Heart right ventricle (tissue), 16 donors: ENCODE measurements at regions not wholly inside any gene's neighbourhood (a gene's known extent, or its start where the extent isn't known, plus 50 kb on each side); places are given as distances from the start of the nearest gene placed in this dataset.
A peak's percentile ranks its signal among the peaks of the same experiment; 100 is the strongest.
"Not testable (repeated sequence)": the region's sequence is repeated elsewhere in the genome, so short reads cannot be mapped to it uniquely, and the experiment has no call there.

Experiments
- ATAC-seq, 8 donors: fragments of 200-7000 bp; cut with Tn5 transposase; one replicate each; pipeline ENCODE4 v1.9.1; 2020; ENCODE audit warnings: mild to moderate bottlenecking in 8 of 8, moderate library complexity in 8 of 8, moderate number of reproducible peaks in 1 of 8
- DNase-seq, 2 donors: peaks; one replicate each; pipeline ENCODE4 v3.0.0-alpha.2; 2020
- H3K27ac ChIP-seq, 10 donors: fragments of 200-600 bp; sonication (generic) in 2 of 10; one replicate each; pipeline versions ENCODE4 v1.5.0 to v1.8.0; 2020 to 2022; ENCODE audit warnings: mild to moderate bottlenecking in 3 of 10
- H3K27me3 ChIP-seq, 7 donors: fragments of 200-600 bp; one replicate each; pipeline ENCODE4 v1.8.0; 2021 to 2022; ENCODE audit warnings: mild to moderate bottlenecking in 2 of 7
- H3K36me3 ChIP-seq, 9 donors: fragments of 200-600 bp; sonication (generic) in 1 of 9; one replicate each; pipeline versions ENCODE4 v1.5.0 to v1.8.0; 2020 to 2022; ENCODE audit warnings: mild to moderate bottlenecking in 2 of 9
- H3K4me1 ChIP-seq, 9 donors: fragments of 200-600 bp; sonication (generic) in 1 of 9; one replicate each; pipeline versions ENCODE4 v1.5.0 to v1.8.0; 2020 to 2022; ENCODE audit warnings: mild to moderate bottlenecking in 4 of 9
- H3K4me3 ChIP-seq, 10 donors: fragments of 200-600 bp; sonication (generic) in 2 of 10; one replicate each; pipeline versions ENCODE4 v1.5.0 to v1.8.0; 2020 to 2022; ENCODE audit warnings: mild to moderate bottlenecking in 7 of 10, moderate library complexity in 2 of 10
- H3K9me3 ChIP-seq, 11 donors: fragments of 200-600 bp in 10 of 11; sonication (generic) in 2 of 11; one replicate each; pipeline versions ENCODE4 v1.5.0 to v1.8.0; 2013 to 2022; ENCODE audit warnings: mild to moderate bottlenecking in 2 of 11, control low read depth in 1 of 11, moderate library complexity in 1 of 11
- WGBS, 2 donors: extraction: QIAGEN DNeasy Blood & Tissue Kit; methylation state at CpG; one replicate each; pipeline ENCODE4 v1.1.7; 2013; ENCODE audit warnings: inconsistent platforms in 1 of 2; 5-methylcytosine and 5-hydroxymethylcytosine counted together
- intact Hi-C, 10 donors: fragments of 100-400 bp; cut with DNase I; formaldehyde crosslinking; loops; one replicate each; pipeline versions ENCODE4 v1.11.1 to v1.14.2; 2022
- TF ChIP-seq, protein P1 (sequence below), 9 donors: fragments of 200-600 bp; sonication (generic) in 2 of 9; IDR thresholded peaks; one replicate each; pipeline versions ENCODE4 v1.5.0 to v1.8.0; 2021 to 2022; ENCODE audit warnings: antibody characterized with exemption in 9 of 9, mild to moderate bottlenecking in 5 of 9, moderate library complexity in 1 of 9
- donor health status: Arrhythmogenic right ventricular cardiomyopathy.
- donor health status: ischemic (EF 13 %, LVEDD 7.1; RV severe dilation, severe dysfunction).
- donor health status: healthy with polysubstance abuse.
- donor health status: DM: no; HTN: yes; CAD: no.
- donor health status: DM: no; HTN: no; CAD: no.
- donor health status: ischemic (EF 25% LVEDD 6.9; RV normal size, moderate dysfunction).
- donor health status: ischemic (EF 25% LVEDD 5.7; RV mildly dilated, moderate dysfunction).
- donor health status: healthy.
- donor health status: DM: yes; HTN: yes; CAD: no.
- donor health status: Ischemic cardiomyopathy.
- donor health status: ischemic (EF 35%, LVEDD 5.7; RV mildly dilated, moderate dysfunction).
- donor health status: nonischemic (EF 11% LVEDD 7.7; RV severe dilation, severe dysfunction).
- donor health status: DM: yes; HTN: yes; CAD: no.
- donor health status: PGD.
- donor health status: ischemic (EF 29% LVEDD 5.4; RV normal size, mild dysfunction).
- donor health status: nonischemic (EF 23%, LVEDD 6.1; RV moderate dilation, normal function).

DNA sequence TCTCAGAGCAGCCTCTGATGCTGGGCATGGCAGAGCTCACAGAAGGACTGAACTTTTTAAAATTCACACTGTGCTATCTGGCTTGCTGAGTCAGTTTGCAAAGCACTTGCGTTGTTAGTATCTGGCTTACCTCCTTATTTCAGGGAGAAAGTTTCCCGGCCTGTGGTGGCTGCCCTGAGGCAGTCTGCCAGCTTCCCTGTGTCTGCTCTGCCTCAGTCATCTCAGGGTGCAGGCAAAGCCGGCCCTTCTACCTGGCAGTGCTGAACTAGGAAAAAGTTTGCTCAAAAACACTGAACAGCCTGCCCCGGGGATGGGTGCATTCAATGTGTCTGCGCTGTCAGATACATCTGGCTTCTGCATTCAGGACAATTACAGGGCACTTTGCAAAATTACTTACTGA is 90.2 kb upstream of the UXS1 start:
- ATAC-seq (peak in 1 of 8 donors; percentile 85), DNase-seq (peak in 1 of 2 donors; percentile 21)
- Histone ChIP-seq H3K36me3 (no peaks in the 10 kb centered on the region), H3K27ac (no peak overlapping the region), H3K27me3 (peaks cover 0 to 12% (median 0%) of the 10 kb centered on the region in 7 donors), H3K4me3 (no peak overlapping the region), H3K9me3 (no peaks in the 10 kb centered on the region), H3K4me1 (no peaks in the 10 kb centered on the region)
- TF ChIP-seq, protein P1, sequence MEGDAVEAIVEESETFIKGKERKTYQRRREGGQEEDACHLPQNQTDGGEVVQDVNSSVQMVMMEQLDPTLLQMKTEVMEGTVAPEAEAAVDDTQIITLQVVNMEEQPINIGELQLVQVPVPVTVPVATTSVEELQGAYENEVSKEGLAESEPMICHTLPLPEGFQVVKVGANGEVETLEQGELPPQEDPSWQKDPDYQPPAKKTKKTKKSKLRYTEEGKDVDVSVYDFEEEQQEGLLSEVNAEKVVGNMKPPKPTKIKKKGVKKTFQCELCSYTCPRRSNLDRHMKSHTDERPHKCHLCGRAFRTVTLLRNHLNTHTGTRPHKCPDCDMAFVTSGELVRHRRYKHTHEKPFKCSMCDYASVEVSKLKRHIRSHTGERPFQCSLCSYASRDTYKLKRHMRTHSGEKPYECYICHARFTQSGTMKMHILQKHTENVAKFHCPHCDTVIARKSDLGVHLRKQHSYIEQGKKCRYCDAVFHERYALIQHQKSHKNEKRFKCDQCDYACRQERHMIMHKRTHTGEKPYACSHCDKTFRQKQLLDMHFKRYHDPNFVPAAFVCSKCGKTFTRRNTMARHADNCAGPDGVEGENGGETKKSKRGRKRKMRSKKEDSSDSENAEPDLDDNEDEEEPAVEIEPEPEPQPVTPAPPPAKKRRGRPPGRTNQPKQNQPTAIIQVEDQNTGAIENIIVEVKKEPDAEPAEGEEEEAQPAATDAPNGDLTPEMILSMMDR (IDR thresholded peaks at IDR 0.05), result no peak
- intact Hi-C loops, result no loop called here
- 68 to 76% methylated on average over 5 of the region's 5 CpGs for WGBS, 2 donors

DNA sequence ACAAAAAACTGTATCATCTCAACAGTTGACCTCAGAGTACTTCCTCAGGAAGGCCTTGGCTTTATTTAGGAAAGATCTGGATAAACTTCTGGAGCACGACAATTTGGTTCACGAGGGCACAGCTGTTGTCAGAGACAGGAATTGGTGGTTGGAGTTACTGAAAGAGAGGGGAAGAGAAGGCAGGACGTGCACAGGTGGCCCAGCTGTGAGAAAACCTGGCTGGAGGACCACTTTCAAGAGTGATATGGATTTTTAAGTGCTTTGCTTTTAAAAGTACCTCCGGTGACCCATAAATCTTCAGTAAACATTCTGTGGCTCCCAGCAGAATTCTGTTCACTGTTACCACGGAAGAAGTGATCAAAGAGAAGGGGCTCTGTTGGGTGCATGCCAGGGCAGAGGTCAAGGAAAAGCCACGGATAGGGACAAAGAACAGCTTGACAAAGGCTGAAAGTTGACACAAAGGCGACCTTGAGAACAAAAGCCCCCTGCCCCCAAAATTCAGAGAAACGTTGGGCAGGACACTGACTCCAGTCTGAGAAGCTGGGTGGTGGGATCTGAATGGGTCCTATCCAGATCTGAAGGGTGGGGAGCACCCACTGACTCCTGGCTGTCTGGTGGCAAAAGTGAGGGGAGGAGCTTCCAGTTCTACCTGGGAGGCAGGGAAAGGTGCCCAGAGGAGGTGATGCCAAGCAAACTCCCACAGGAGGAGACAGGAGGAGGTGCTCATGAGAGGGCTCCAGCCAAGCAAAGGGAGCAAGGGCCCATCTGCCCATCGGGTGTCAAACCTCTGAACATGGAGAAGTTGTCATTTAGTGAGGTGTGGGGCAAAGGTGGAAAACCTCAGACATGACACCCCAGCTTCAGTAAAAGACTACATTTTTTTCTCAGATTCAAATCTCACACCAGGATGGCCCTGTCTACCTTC is 89.4 kb upstream of the UXS1 start:
- H3K4me1 ChIP-seq, H3K36me3 ChIP-seq, intact Hi-C loops, H3K9me3 ChIP-seq, H3K4me3 ChIP-seq, DNase-seq, ATAC-seq, H3K27ac ChIP-seq: not testable (repeated sequence)
- 54 to 70% methylated on average over 9 of the region's 9 CpGs for WGBS, 2 donors
- peaks cover 0 to 12% (median 0%) of the 10 kb centered on the region in 7 donors for H3K27me3 ChIP-seq

DNA sequence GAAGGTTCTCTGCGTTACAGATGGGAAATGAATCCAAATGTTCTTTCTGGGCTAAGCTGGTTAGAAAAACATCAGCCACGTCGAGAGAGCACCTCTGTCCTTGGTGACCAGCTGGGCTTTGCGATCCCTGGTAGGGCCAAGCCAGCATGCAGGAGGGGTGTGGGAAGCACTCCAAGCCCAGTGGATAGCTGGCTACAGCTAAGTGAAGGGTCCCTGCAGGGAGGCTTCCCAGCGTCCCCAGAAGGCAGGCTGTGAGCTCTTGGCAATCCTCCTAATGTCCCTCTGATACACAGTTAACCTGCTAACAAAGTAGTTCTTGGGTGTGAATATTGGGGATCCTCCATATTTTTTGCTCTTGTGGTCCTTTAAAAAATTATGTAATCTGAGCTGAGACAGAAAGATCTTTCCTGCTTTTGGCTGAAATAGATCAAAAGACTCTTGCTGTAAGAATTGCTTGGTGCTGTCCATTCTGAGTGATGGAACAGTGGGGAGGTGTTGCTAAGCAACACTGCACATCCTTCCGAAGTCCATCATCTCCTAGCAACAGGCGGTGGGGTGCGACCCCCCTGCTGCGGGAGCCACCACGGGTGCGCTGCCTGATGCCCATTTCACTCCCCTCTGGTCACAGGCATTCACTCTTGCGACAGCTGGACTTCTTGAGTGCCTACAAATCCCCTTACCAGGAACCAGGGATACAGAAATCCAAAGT is 88.5 kb upstream of the UXS1 start:
- TF ChIP-seq, protein P1 (IDR thresholded peaks at IDR 0.05), result no peak
- H3K27ac ChIP-seq, result no peak overlapping the region
- ATAC-seq (no peak), DNase-seq (no peak)
- intact Hi-C loops, result no loop called here
- no peaks in the 10 kb centered on the region for H3K9me3 ChIP-seq
- peaks cover 0 to 7% (median 0%) of the 10 kb centered on the region in 9 donors for H3K4me1 ChIP-seq
- H3K27me3 ChIP-seq, result peaks cover 0 to 12% (median 0%) of the 10 kb centered on the region in 7 donors
- H3K36me3 ChIP-seq, result no peaks in the 10 kb centered on the region
- WGBS, 2 donors, result 64 to 70% methylated on average over 12 of the region's 12 CpGs
- no peak overlapping the region for H3K4me3 ChIP-seq

DNA sequence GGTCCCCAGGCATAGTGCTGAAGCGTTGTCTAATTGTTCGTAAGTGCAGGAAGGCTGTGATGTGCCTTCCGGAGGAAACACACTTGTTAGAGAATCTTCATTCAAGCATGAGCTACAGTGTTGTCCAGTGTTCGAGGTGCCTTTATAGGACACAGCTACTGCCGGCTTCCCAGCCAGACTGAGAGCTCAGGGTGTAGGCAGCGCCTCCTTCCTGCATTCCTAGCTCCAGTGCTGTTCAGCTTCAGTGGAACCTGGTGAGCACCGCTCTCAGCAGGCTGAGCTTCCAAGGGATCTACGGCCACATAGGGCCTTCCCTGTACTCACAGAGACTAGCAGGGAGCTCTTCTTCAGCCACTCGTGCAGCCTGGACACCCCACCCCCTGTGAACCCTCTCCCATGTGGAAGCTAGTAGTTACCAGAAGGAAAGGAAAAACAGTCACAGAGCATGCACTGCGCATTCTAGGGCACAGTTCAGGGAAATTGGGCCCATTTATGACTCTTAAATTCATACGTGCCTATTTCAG is 87.9 kb upstream of the UXS1 start:
- 77% methylated on average over 8 to 11 of the region's 11 CpGs for WGBS, 2 donors
- peak in 1 of 8 donors; percentile 25 for ATAC-seq
- DNase-seq, H3K4me1 ChIP-seq, H3K27ac ChIP-seq, H3K4me3 ChIP-seq, intact Hi-C loops, H3K36me3 ChIP-seq, H3K9me3 ChIP-seq: not testable (repeated sequence)
- H3K27me3 ChIP-seq, result peaks cover 0 to 12% (median 0%) of the 10 kb centered on the region in 7 donors

DNA sequence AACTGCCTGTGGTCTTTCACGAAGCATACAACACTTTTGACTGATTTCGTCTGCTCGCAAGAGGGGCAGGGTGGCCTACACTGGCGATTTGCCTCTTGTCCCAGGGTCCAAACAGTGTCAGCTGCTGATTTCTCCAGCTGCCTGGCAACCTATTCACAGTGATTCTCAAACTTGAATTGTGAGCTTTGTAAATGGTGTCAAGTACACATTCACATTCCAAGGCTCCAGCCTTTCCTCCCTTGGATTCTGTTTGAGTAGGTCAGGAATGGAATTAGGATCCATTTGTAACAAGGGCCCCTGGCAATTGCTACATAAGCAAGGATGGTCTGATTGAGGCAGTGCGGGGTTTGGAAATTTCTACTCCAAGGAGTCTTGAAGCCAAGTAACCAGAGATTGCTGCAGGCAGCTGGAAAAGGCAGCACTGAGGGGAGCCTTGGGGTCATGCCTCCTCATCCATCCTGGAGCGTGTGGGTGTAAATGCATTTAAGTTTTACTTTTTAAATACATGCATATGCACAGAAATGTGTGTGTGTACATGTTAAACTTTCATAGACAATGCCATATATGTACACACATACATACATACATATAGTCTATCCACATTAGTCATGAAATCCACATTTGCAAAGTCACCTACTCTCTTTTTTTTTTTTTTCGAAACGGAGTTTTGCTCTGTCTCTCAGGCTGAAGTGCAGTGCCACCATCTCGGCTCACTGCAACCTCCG is 86.8 kb upstream of the UXS1 start:
- ATAC-seq (no peak), DNase-seq (no peak)
- Histone ChIP-seq H3K9me3 (no peaks in the 10 kb centered on the region), H3K27ac (no peak overlapping the region), H3K36me3 (no peaks in the 10 kb centered on the region), H3K4me1 (peaks cover 0 to 7% (median 0%) of the 10 kb centered on the region in 9 donors), H3K27me3 (peaks cover 0 to 12% (median 0%) of the 10 kb centered on the region in 7 donors), H3K4me3 (no peak overlapping the region)
- TF ChIP-seq, protein P1 (IDR thresholded peaks at IDR 0.05), result no peak
- 78 to 88% methylated on average over 10 of the region's 10 CpGs for WGBS, 2 donors
- intact Hi-C loops, result no loop called here
